ENCODE measurements at regions not wholly inside any gene's neighbourhood (a gene's known extent, or its start where the extent isn't known, plus 50 kb on each side); places are given as distances from the start of the nearest gene placed in this dataset.

GRCh38 chr15:99906311-99906710 lies 173.1 kb upstream of the LYSMD4 start:
- H2BK15ac ChIP-seq (ENCODE audit: low read length) = no peak overlapping the region
- no peak overlapping the region for H2AK5ac ChIP-seq (ENCODE audit: low read depth, low read length)
- no peak overlapping the region for H3K56ac ChIP-seq (replicated peaks; ENCODE audit: insufficient read length, low read depth, low read length)
- no peak overlapping the region for H2BK5ac ChIP-seq (ENCODE audit: low read depth, low read length)
- no peak overlapping the region for H2BK12ac ChIP-seq (ENCODE audit: low read depth, low read length)
- H2BK120ac ChIP-seq (replicated peaks; ENCODE audit: low read depth, low read length) = no peak overlapping the region
- FAIRE-seq (no peak), DNase-seq (ENCODE audit: low read depth in 1 of 2, low spot score in 2 of 2) (no peak)
- H4K5ac ChIP-seq (ENCODE audit: insufficient read length, low read depth, low read length) = no peak overlapping the region
- no peak overlapping the region for H3K23ac ChIP-seq (ENCODE audit: insufficient read length)
- H3K23me2 ChIP-seq (ENCODE audit: low read depth, low read length) = no peaks in the 10 kb centered on the region
- H3K27me3 ChIP-seq (replicated peaks in 1 of 4; ENCODE audit: control insufficient read depth in 3 of 4, extremely low read depth in 1 of 4, insufficient read depth in 3 of 4, low read length in 3 of 4) = no peaks in the 10 kb centered on the region
- no peak overlapping the region for H2BK20ac ChIP-seq (ENCODE audit: low read length)
- no peaks in the 10 kb centered on the region for H3K79me2 ChIP-seq (ENCODE audit: control insufficient read depth in 1 of 2, insufficient read depth in 2 of 2, low read length in 2 of 2)
- H3K4me2 ChIP-seq (ENCODE audit: insufficient read depth in 1 of 2, low read depth in 2 of 2, low read length in 2 of 2) = no peak overlapping the region
- no peaks in the 10 kb centered on the region for H4K20me1 ChIP-seq (replicated peaks in 1 of 2; ENCODE audit: control insufficient read depth in 1 of 2, insufficient read depth in 2 of 2, low read length in 2 of 2)
- no peak overlapping the region for H4K91ac ChIP-seq (replicated peaks; ENCODE audit: insufficient read length, low read length)
- no peak overlapping the region for H2AFZ ChIP-seq (ENCODE audit: low read length)
- H3K14ac ChIP-seq (ENCODE audit: insufficient read length) = no peak overlapping the region
- WGBS, 2 experiments (ENCODE audit: extremely low coverage in 1 of 2, insufficient coverage in 1 of 2, insufficient read length in 1 of 2, insufficient replicate concordance in 2 of 2, low coverage in 1 of 2, low lambda C conversion rate in 2 of 2, missing lambda C conversion rate in 1 of 2) = 91% methylated on average over 5 of the region's 5 CpGs; no CpG with 5 or more reads in 1 of the 2 experiments
- H3K18ac ChIP-seq (ENCODE audit: extremely low read depth, low read length) = no peak overlapping the region
- H3K79me1 ChIP-seq (ENCODE audit: low read depth, low read length) = no peaks in the 10 kb centered on the region
- no peaks in the 10 kb centered on the region for H3K4me1 ChIP-seq (replicated peaks in 1 of 4; ENCODE audit: control insufficient read depth in 3 of 4, insufficient read depth in 4 of 4, low read length in 3 of 4)
- H3K4me3 ChIP-seq (ENCODE audit: extremely low read depth in 1 of 4, insufficient read depth in 2 of 4, low read depth in 3 of 4, low read length in 4 of 4) = no peak overlapping the region
- no peaks in the 10 kb centered on the region for H3K36me3 ChIP-seq (ENCODE audit: control insufficient read depth in 2 of 4, insufficient read depth in 4 of 4, low read length in 3 of 4)
- no peak for TF ChIP-seq MAX (IDR thresholded peaks at IDR 0.05)
- TF ChIP-seq SP2 (IDR thresholded peaks at IDR 0.05; ENCODE audit: low read length) = no peak
- TF ChIP-seq CHD1 (IDR thresholded peaks at IDR 0.05; ENCODE audit: low read depth, low read length) = no peak
- no peak for TF ChIP-seq RAD21 (IDR thresholded peaks at IDR 0.05 in 1 of 2, conservative IDR thresholded peaks at IDR 0.05 in 1 of 2; ENCODE audit: low read depth in 2 of 2, low read length in 2 of 2)
- no peak for TF ChIP-seq RNF2 (IDR thresholded peaks at IDR 0.05; ENCODE audit: borderline replicate concordance, low read depth, low read length, missing control alignments, poor library complexity, severe bottlenecking)
- TF ChIP-seq USF2 (IDR thresholded peaks at IDR 0.05; ENCODE audit: low read length) = no peak
- no peak for TF ChIP-seq KDM5A (IDR thresholded peaks at IDR 0.05; ENCODE audit: low read length)
- no peaks in the 10 kb centered on the region for H3K9me3 ChIP-seq (ENCODE audit: insufficient read depth in 2 of 2, low read depth in 1 of 2, low read length in 1 of 2)
- H4K8ac ChIP-seq (ENCODE audit: extremely low read depth, insufficient read depth, low read length) = no peak overlapping the region
- no peak overlapping the region for H3K27ac ChIP-seq (ENCODE audit: low read depth, low read length)
- CTCF ChIA-PET (ENCODE audit: partially characterized antibody) = interaction anchor here (0.9 to 1.3 kb wide), 2 partner anchors 13 to 16 kb away, joined by 3 read pairs; no protein-coding TSS in a partner anchor
- no peak overlapping the region for H3K4ac ChIP-seq (replicated peaks; ENCODE audit: insufficient read length, low read depth, low read length)
- POLR2A ChIA-PET (ENCODE audit: partially characterized antibody) = no interaction called here
- H3K9ac ChIP-seq (replicated peaks in 1 of 4; ENCODE audit: extremely low read depth in 1 of 4, low read depth in 3 of 4, low read length in 3 of 4) = no peak overlapping the region
